ENCODE measurements at regions not wholly inside any gene's neighbourhood (a gene's known extent, or its start where the extent isn't known, plus 50 kb on each side); places are given as distances from the start of the nearest gene placed in this dataset.
"Not testable (repeated sequence)": the region's sequence is repeated elsewhere in the genome, so short reads cannot be mapped to it uniquely, and the experiment has no call there.

GRCh38 chr1:236343246-236343870 lies 50.7 kb upstream of the EDARADD start:
- DNase-seq: no peak

GRCh38 chr1:236342403-236343245 lies 51.5 kb upstream of the EDARADD start:
- peak; percentile 16 for DNase-seq

GRCh38 chr1:236341298-236341697 lies 52.8 kb upstream of the EDARADD start:
- DNase-seq: no peak

- no peak for DNase-seq
Observed at GRCh38 chr1:236338096-236338495, 56.0 kb upstream of the EDARADD start.

GRCh38 chr1:236336084-236336483 lies 54.3 kb upstream of the ERO1B start:
- DNase-seq: no peak

- DNase-seq: not testable (repeated sequence)
Observed at GRCh38 chr1:236335633-236336032, 53.9 kb upstream of the ERO1B start.

- no peak for DNase-seq
Observed at GRCh38 chr1:236334893-236335545, 53.3 kb upstream of the ERO1B start.

GRCh38 chr1:236332092-236332758 lies 50.5 kb upstream of the ERO1B start:
- DNase-seq: no peak
